Kidney epithelial cell (primary cell): ENCODE measurements at regions not wholly inside any gene's neighbourhood (a gene's known extent, or its start where the extent isn't known, plus 50 kb on each side); places are given as distances from the start of the nearest gene placed in this dataset.

ENCODE experiments used
- DNase-seq: peaks from one replicate; pipeline ENCODE4 v3.0.0-alpha.2; 2010; ENCODE audit warnings: low read depth
- H3K27me3 ChIP-seq: 2 replicates; pipeline ENCODE4 v1.6.0; 2011; ENCODE audit warnings: low read length; ENCODE audit not compliant: control insufficient read depth, insufficient read depth
- H3K36me3 ChIP-seq: 2 replicates; pipeline ENCODE4 v1.5.1; 2011; ENCODE audit warnings: low read length; ENCODE audit not compliant: control insufficient read depth, insufficient read depth
- H3K4me3 ChIP-seq: 2 replicates; pipeline ENCODE4 v1.5.1; 2011; ENCODE audit warnings: low read depth, mild to moderate bottlenecking, control low read depth, low read length
- TF ChIP-seq, protein P1 (sequence below): IDR thresholded peaks from 2 replicates; pipeline ENCODE4 v1.5.1; 2011; ENCODE audit warnings: mild to moderate bottlenecking, moderate library complexity, low read length, control low read depth, inconsistent platforms; ENCODE audit not compliant: insufficient read depth, poor library complexity, severe bottlenecking

DNA sequence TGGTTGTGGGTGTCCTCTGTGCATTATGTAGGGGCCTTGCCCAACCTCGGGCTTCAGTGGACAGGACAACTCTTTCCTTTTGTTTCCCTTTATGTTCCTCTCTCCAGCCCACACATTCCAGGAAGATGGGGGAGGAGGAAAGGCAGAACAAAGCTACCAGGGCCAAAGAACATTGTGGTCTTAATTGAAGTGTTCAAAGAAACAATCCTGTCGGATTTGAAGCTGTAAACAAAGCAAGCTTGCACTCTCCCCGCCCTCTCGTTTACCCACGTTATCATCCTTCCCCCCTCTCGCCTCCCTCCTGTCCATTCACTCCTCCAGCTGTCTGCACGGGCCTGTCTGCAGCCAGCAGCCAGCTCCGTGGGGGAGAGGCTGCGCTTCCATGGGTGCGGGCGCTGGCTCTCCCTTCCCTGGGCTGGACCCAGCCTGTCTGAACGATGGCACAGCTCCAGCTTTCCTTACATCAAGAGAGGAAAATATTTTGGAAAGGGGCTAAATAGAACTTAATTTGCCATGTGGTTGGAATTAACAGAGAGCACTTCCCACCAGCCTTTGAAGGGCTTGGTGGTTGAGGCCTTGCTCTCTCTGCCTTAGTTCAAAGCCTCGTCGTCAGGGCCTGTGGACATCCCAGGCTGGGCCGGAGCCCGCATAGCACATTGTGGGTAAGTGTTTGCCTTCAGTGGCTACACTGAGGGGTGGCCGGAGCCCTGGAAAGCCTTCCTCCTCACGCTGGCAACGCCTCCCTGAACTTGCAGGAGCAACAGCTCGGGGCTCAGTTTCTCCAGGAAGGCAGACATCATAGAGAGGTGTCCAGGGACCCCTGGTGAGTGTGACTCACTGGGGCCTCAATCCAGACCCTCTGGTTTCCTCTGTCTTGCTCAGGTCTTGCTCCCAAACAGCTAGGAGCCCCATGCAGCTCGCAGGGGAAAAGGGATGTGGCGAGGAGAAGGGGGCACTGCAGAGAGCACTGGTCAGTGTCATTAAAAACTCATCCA lies 60.6 kb upstream of the HS6ST1 start:
- no peaks in the 10 kb centered on the region for H3K36me3 ChIP-seq
- no peak overlapping the region for H3K4me3 ChIP-seq
- TF ChIP-seq, protein P1, sequence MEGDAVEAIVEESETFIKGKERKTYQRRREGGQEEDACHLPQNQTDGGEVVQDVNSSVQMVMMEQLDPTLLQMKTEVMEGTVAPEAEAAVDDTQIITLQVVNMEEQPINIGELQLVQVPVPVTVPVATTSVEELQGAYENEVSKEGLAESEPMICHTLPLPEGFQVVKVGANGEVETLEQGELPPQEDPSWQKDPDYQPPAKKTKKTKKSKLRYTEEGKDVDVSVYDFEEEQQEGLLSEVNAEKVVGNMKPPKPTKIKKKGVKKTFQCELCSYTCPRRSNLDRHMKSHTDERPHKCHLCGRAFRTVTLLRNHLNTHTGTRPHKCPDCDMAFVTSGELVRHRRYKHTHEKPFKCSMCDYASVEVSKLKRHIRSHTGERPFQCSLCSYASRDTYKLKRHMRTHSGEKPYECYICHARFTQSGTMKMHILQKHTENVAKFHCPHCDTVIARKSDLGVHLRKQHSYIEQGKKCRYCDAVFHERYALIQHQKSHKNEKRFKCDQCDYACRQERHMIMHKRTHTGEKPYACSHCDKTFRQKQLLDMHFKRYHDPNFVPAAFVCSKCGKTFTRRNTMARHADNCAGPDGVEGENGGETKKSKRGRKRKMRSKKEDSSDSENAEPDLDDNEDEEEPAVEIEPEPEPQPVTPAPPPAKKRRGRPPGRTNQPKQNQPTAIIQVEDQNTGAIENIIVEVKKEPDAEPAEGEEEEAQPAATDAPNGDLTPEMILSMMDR, result no peak
- no peak for DNase-seq
- H3K27me3 ChIP-seq, result no peaks in the 10 kb centered on the region

DNA sequence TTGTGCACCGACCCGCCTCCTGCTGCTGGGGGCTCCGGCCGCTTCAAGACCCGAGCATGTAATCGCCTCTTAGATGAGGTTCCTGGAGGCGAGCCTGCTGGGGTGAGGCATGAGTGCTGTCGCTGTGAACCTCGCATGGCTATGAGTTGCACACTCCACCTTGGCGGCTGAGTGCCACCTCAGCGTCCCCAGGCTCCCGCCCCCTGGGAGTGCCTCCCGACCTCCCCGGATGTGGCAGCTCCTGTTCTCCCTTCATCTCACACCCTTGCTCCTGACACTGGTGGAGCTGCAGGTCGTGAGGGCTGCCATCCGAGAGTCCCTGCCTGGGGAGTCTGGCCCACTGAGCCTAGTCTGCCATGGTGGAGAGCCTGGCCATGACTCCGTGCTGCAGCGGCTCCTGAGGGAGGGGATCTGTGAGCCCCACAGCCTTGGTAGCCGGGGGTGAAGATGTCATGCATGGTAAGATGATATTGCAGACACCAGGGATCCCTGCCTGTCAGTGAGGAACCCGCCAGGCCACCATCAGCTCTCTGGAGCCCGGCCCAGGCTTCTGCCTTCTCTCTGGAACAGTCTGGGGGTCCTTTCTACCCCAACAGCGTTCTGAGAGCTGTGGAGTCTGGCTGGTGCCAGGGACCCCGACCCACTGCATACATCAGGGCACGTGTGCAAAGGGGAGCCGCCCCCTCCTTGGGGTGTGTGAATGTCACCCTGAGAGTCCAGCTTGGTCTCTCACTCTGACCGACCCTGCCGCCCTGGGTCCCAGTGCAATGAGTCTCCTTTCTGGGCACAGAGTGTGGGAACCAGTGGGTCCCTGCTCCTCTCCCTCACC lies 61.6 kb upstream of the HS6ST1 start:
- TF ChIP-seq, protein P1, result no peak
- H3K4me3 ChIP-seq, result no peak overlapping the region
- no peaks in the 10 kb centered on the region for H3K27me3 ChIP-seq
- DNase-seq, result no peak
- no peaks in the 10 kb centered on the region for H3K36me3 ChIP-seq

DNA sequence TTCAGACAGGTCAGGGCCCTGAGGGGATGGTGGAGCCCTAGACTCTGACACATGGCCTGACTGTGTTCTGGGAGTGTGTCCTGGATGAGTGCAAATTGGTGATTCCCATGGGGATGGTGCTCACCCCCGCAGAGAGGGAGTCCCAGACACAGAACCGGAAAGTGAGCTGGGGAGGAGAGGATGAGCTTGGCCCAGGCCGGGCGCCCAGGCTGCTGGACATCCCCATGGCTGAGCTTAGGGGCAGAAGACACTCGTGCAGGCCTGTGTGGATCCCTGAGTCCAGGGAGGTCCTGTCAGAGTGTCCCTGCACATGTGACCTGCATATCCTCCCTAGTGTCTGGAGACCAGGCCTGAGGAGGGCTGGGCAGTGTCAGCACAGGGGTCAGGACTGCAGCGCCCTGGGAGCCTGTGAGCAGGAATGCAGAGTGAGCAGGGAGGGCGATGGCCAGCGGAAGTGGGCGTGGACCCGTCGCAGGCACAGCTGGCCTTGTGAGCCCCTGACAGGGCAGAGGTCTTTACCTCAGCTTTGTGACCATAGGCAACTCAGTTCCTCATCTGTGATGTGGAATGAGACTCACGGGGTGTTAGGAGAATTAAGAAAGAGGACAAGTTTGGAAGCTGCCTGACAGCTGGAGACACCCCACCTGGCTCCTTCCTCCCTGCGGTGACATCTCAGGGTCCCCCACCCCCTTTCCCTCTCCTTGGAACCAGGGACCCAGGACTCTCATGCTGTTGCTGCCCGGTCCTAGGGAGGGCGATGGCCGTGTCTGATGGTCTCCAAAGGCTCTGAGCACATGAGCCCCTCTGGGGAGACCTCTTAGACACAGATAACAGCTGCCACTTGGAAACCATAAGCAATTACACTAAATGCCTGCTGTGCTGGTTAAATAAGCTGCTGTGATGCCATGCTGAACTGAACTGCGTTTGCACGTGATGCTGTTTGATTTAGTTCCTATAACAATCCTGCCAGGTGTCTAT lies 62.6 kb upstream of the HS6ST1 start:
- Histone ChIP-seq H3K27me3 (no peaks in the 10 kb centered on the region), H3K36me3 (no peaks in the 10 kb centered on the region), H3K4me3 (no peak overlapping the region)
- DNase-seq, result no peak
- TF ChIP-seq, protein P1, result no peak

DNA sequence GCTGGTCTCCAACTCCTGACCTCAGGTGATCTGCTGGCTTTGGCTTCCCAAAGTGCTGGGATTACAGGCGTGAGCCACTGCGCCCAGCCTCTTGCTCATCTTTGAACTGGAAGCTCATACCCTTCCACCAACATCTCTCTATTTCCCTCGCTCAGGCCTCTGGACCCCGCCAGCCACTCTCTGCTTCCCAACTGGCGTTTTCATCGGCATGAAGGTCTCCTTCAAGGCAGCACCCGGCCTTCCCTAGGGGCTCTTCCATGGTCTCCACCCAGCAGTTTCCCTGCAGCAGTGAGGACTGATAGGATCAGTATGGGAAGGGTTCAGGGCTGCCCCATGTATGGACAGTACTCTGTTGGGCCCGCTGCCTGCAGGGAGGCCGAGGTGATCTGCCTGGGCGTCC lies 65.8 kb upstream of the HS6ST1 start:
- Histone ChIP-seq H3K27me3 (no peaks in the 10 kb centered on the region), H3K36me3 (no peaks in the 10 kb centered on the region), H3K4me3 (no peak overlapping the region)
- no peak for DNase-seq
- TF ChIP-seq, protein P1, result no peak

DNA sequence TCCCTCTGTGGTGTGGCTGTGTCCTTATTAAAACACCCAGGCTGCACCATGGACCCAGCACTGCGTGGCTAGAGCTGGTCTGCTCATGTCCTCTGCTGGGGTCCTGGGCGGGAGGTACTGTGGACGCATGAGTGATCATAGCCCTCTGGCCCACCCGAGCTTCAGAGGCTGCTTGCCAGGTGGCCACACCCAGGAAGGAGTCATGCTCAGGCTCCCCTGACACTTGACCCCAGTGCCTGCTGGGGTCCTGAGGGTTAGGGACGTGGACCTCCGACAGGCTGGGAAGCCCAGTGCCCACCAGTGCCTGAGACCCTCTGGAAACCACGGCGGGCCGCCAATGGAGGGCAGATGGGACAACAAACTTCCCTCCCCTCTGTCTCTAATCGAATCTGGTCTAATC lies 66.3 kb upstream of the HS6ST1 start:
- Histone ChIP-seq H3K27me3 (no peaks in the 10 kb centered on the region), H3K36me3 (no peaks in the 10 kb centered on the region), H3K4me3 (no peak overlapping the region)
- DNase-seq, result no peak
- TF ChIP-seq, protein P1, result no peak
